GM19025 (cell line): ENCODE measurements at regions not wholly inside any gene's neighbourhood (a gene's known extent, or its start where the extent isn't known, plus 50 kb on each side); places are given as distances from the start of the nearest gene placed in this dataset.
"Not testable (repeated sequence)": the region's sequence is repeated elsewhere in the genome, so short reads cannot be mapped to it uniquely, and the experiment has no call there.

Experiments
- ATAC-seq: cut with Tn5 transposase; IDR thresholded peaks from one replicate; pipeline ENCODE4 v1.9.1; 2021; ENCODE audit warnings: mild to moderate bottlenecking, low read depth, moderate library complexity; ENCODE audit not compliant: unreplicated experiment

- no peak for ATAC-seq
Measured at GRCh38 chrX:2574271-2574670, 73.5 kb upstream of the DHRSX start.

- ATAC-seq = no peak
Measured at GRCh38 chrX:2572740-2573139, 72.0 kb upstream of the DHRSX start.

GRCh38 chrX:2568125-2568524, 67.3 kb upstream of the DHRSX start:
- no peak for ATAC-seq

- no peak for ATAC-seq
Measured at GRCh38 chrX:2566055-2566454, 65.3 kb upstream of the DHRSX start.

GRCh38 chrX:2561456-2561855, 60.7 kb upstream of the DHRSX start:
- ATAC-seq = no peak

- no peak for ATAC-seq
Measured at GRCh38 chrX:2559124-2559523, 58.3 kb upstream of the DHRSX start.

GRCh38 chrX:2554891-2555290, 54.1 kb upstream of the DHRSX start:
- ATAC-seq = no peak

- not testable (repeated sequence) for ATAC-seq
Measured at GRCh38 chrX:2554066-2554465, 53.3 kb upstream of the DHRSX start.

- no peak for ATAC-seq
Measured at GRCh38 chrX:2552621-2553201, 51.9 kb upstream of the DHRSX start.

GRCh38 chrX:2550328-2551020, 49.7 kb upstream of the DHRSX start:
- ATAC-seq = no peak
